DOHH2 (cell line): ENCODE measurements at regions not wholly inside any gene's neighbourhood (a gene's known extent, or its start where the extent isn't known, plus 50 kb on each side); places are given as distances from the start of the nearest gene placed in this dataset.

Source experiments
- EZH2phosphoT487 ChIP-seq: fragments of 200-600 bp; sonication (generic); IDR thresholded peaks from 2 replicates; pipeline ENCODE4 v1.6.1; 2017; ENCODE audit warnings: borderline replicate concordance, mild to moderate bottlenecking, antibody characterized with exemption, low read length, moderate library complexity, mixed read lengths
- TF ChIP-seq, protein P1 (sequence below): fragments of 200-600 bp; sonication (generic); IDR thresholded peaks from one replicate; pipeline ENCODE4 v1.5.1; 2014; ENCODE audit warnings: antibody characterized with exemption, mild to moderate bottlenecking, low read depth, low read length; ENCODE audit not compliant: poor library complexity, severe bottlenecking

GRCh38 chr6:140462453-140463311 lies 1088.2 kb upstream of the CITED2 start:
- TF ChIP-seq, protein P1, sequence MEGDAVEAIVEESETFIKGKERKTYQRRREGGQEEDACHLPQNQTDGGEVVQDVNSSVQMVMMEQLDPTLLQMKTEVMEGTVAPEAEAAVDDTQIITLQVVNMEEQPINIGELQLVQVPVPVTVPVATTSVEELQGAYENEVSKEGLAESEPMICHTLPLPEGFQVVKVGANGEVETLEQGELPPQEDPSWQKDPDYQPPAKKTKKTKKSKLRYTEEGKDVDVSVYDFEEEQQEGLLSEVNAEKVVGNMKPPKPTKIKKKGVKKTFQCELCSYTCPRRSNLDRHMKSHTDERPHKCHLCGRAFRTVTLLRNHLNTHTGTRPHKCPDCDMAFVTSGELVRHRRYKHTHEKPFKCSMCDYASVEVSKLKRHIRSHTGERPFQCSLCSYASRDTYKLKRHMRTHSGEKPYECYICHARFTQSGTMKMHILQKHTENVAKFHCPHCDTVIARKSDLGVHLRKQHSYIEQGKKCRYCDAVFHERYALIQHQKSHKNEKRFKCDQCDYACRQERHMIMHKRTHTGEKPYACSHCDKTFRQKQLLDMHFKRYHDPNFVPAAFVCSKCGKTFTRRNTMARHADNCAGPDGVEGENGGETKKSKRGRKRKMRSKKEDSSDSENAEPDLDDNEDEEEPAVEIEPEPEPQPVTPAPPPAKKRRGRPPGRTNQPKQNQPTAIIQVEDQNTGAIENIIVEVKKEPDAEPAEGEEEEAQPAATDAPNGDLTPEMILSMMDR, result no peak
- no peak for TF ChIP-seq EZH2phosphoT487
